Esophagus muscularis mucosa (tissue), 4 donors: ENCODE measurements at regions not wholly inside any gene's neighbourhood (a gene's known extent, or its start where the extent isn't known, plus 50 kb on each side); places are given as distances from the start of the nearest gene placed in this dataset.

Experiments
- DNase-seq: peaks from one replicate; pipeline ENCODE4 v3.0.0-alpha.2; 2017; ENCODE audit errors: extremely low spot score
- H3K27ac ChIP-seq, 4 donors: fragments of 200-600 bp; sonication (generic); replicated peaks in 1 of 4; 1 replicate in 3 of 4; 2 replicates in 1 of 4; pipeline ENCODE4 v1.5.1; 2016 to 2019; ENCODE audit warnings: mild to moderate bottlenecking in 1 of 4
- H3K27me3 ChIP-seq, 4 donors: fragments of 200-600 bp; sonication (generic); one replicate each; pipeline versions ENCODE4 v1.5.1 to v1.6.0; 2016 to 2019
- H3K36me3 ChIP-seq, 4 donors: fragments of 200-600 bp; sonication (generic); one replicate each; pipeline ENCODE4 v1.5.1; 2016 to 2019
- H3K4me1 ChIP-seq, 4 donors: fragments of 200-600 bp; sonication (generic); one replicate each; pipeline ENCODE4 v1.5.1; 2016 to 2019
- H3K4me3 ChIP-seq, 4 donors: fragments of 200-600 bp; sonication (generic); 1 replicate in 2 of 4; 2 replicates in 2 of 4; pipeline ENCODE4 v1.5.1; 2016 to 2019; ENCODE audit warnings: mild to moderate bottlenecking in 4 of 4, moderate library complexity in 1 of 4
- H3K9me3 ChIP-seq, 4 donors: fragments of 200-600 bp; sonication (generic); 1 replicate in 3 of 4; 2 replicates in 1 of 4; pipeline ENCODE4 v1.5.1; 2016 to 2019
- CTCF ChIP-seq, 3 experiments: fragments of 200-600 bp in 2 of 3; fragments of 450-650 bp in 1 of 3; sonication (generic) in 2 of 3; IDR thresholded peaks; one replicate each; pipeline ENCODE4 v1.5.1; 2017 to 2019; ENCODE audit warnings: antibody characterized with exemption in 3 of 3, mild to moderate bottlenecking in 2 of 3, moderate library complexity in 1 of 3
- EP300 ChIP-seq: sonication (generic); formaldehyde crosslinking; IDR thresholded peaks from one replicate; pipeline ENCODE4 v1.6.1; 2017; ENCODE audit warnings: antibody characterized with exemption
- POLR2A ChIP-seq: fragments of 450-650 bp; IDR thresholded peaks from one replicate; pipeline ENCODE4 v1.6.1; 2017; ENCODE audit warnings: antibody characterized with exemption, moderate library complexity, mild to moderate bottlenecking, low read depth
- POLR2AphosphoS5 ChIP-seq, 2 donors: sonication (generic); formaldehyde crosslinking; IDR thresholded peaks; one replicate each; pipeline ENCODE4 v1.6.1; 2017; ENCODE audit warnings: antibody characterized with exemption in 2 of 2
- WGBS: methylation state at CpG from one replicate; pipeline ENCODE4 v1.1.5; 2018; 5-methylcytosine and 5-hydroxymethylcytosine counted together
- intact Hi-C: fragments of 100-400 bp; cut with DNase I; formaldehyde crosslinking; loops from one replicate; pipeline ENCODE4 v1.15.1; 2023

GRCh38 chr16:85256190-85256739 lies 144.0 kb upstream of the CIBAR2 start:
- Histone ChIP-seq H3K4me3 (no peak overlapping the region), H3K27ac (no peak overlapping the region), H3K4me1 (peaks cover 0 to 20% (median 2%) of the 10 kb centered on the region in 4 donors), H3K9me3 (no peaks in the 10 kb centered on the region), H3K27me3 (no peaks in the 10 kb centered on the region), H3K36me3 (no peaks in the 10 kb centered on the region)
- intact Hi-C loops: no loop called here
- no peak for TF ChIP-seq POLR2A
- TF ChIP-seq EP300: no peak
- TF ChIP-seq CTCF (IDR thresholded peaks at IDR 0.05): no peak
- TF ChIP-seq POLR2AphosphoS5 (IDR thresholded peaks at IDR 0.05): no peak
- WGBS: 84% methylated on average over 18 of the region's 18 CpGs
- DNase-seq: no peak

GRCh38 chr16:85257483-85257882 lies 145.2 kb upstream of the CIBAR2 start:
- Histone ChIP-seq H3K4me1 (peaks cover 0 to 19% (median 2%) of the 10 kb centered on the region in 4 donors), H3K4me3 (no peak overlapping the region), H3K27ac (no peak overlapping the region), H3K36me3 (no peaks in the 10 kb centered on the region), H3K9me3 (no peaks in the 10 kb centered on the region), H3K27me3 (no peaks in the 10 kb centered on the region)
- intact Hi-C loops: no loop called here
- 93% methylated on average over 8 of the region's 8 CpGs for WGBS
- TF ChIP-seq POLR2AphosphoS5 (IDR thresholded peaks at IDR 0.05) (no peak), CTCF (IDR thresholded peaks at IDR 0.05) (no peak), EP300 (no peak), POLR2A (no peak)
- no peak for DNase-seq

GRCh38 chr16:85258166-85258565 lies 145.9 kb upstream of the CIBAR2 start:
- DNase-seq: no peak
- Histone ChIP-seq H3K27me3 (no peaks in the 10 kb centered on the region), H3K36me3 (no peaks in the 10 kb centered on the region), H3K4me3 (no peak overlapping the region), H3K27ac (no peak overlapping the region), H3K4me1 (peaks cover 0 to 12% (median 2%) of the 10 kb centered on the region in 4 donors), H3K9me3 (no peaks in the 10 kb centered on the region)
- 73% methylated on average over 3 of the region's 12 CpGs for WGBS
- TF ChIP-seq EP300: no peak
- TF ChIP-seq CTCF (IDR thresholded peaks at IDR 0.05): no peak
- no peak for TF ChIP-seq POLR2A
- TF ChIP-seq POLR2AphosphoS5 (IDR thresholded peaks at IDR 0.05): no peak
- intact Hi-C loops: no loop called here

GRCh38 chr16:85258629-85259028 lies 146.4 kb upstream of the CIBAR2 start:
- no peaks in the 10 kb centered on the region for H3K27me3 ChIP-seq
- no peaks in the 10 kb centered on the region for H3K36me3 ChIP-seq
- no peaks in the 10 kb centered on the region for H3K9me3 ChIP-seq
- H3K27ac ChIP-seq: no peak overlapping the region
- peaks cover 0 to 7% (median 0%) of the 10 kb centered on the region in 4 donors for H3K4me1 ChIP-seq
- intact Hi-C loops: no loop called here
- 53% methylated on average over 5 of the region's 18 CpGs for WGBS
- DNase-seq: no peak
- no peak overlapping the region for H3K4me3 ChIP-seq
- TF ChIP-seq EP300 (no peak), CTCF (IDR thresholded peaks at IDR 0.05) (no peak), POLR2AphosphoS5 (IDR thresholded peaks at IDR 0.05) (no peak), POLR2A (no peak)
